Mammary epithelial cell (primary cell): ENCODE measurements at regions not wholly inside any gene's neighbourhood (a gene's known extent, or its start where the extent isn't known, plus 50 kb on each side); places are given as distances from the start of the nearest gene placed in this dataset.

ENCODE experiments used
- CTCF ChIP-seq, 2 donors: IDR thresholded peaks in 1 of 2; conservative IDR thresholded peaks in 1 of 2; 2 replicates each; pipeline ENCODE4 v1.5.1; 2011 to 2012; ENCODE audit warnings: inconsistent platforms in 2 of 2, low read length in 2 of 2, mild to moderate bottlenecking in 2 of 2, control low read depth in 1 of 2, low read depth in 1 of 2; ENCODE audit not compliant: insufficient read depth in 1 of 2; ENCODE audit errors: extremely low read depth in 1 of 2
- EZH2 ChIP-seq: IDR thresholded peaks from 2 replicates; pipeline ENCODE4 v1.6.1; 2012; ENCODE audit warnings: low read length, inconsistent platforms, borderline replicate concordance

DNA sequence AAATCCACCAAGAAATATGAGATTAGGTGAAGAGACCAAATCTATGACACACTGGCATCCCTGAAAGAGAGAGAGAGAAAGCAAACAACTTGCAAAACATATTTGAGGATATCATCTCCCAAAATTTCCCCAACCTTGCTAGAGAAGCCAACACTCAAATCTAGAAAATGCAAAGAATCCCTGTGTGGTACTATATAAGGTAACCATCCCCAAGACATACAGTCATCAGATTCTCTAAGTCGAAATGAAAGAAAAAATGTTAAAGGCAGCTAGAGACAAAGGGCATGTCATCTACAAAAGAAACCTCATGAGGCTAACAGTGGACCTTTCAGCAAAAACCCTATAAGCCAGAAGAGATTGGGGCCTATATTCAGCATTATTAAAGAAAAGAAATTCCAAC is 622.1 kb upstream of the LMCD1 start:
- TF ChIP-seq CTCF (conservative IDR thresholded peaks at IDR 0.05 in 1 of 2, IDR thresholded peaks at IDR 0.05 in 1 of 2; ENCODE audit: extremely low read depth in 1 of 2, insufficient read depth in 1 of 2, low read depth in 1 of 2, low read length in 2 of 2), result no peak
- no peak for TF ChIP-seq EZH2
